GM12878 (cell line): ENCODE measurements at regions not wholly inside any gene's neighbourhood (a gene's known extent, or its start where the extent isn't known, plus 50 kb on each side); places are given as distances from the start of the nearest gene placed in this dataset.

Source experiments
- ATAC-seq: fragments of 200-7000 bp; cut with Tn5 transposase; 3 replicates; pipeline ENCODE4 v1.9.1; 2020; ENCODE audit warnings: mild to moderate bottlenecking, moderate library complexity
- BruUV-seq: library from RNA; stranded (reverse); fragments of 400-500 nt; replicated peaks from 2 replicates; lab custom pipeline; 2021; lab: Mats Ljungman, UMichigan
- CTCF ChIA-PET: fragments of 300-600 bp; sonication (Branson Sonifier 250); formaldehyde crosslinking; extraction: SDS; loops from one replicate; lab custom pipeline; 2021; ENCODE audit warnings: inconsistent platforms; lab: Yijun Ruan, JAX
- POLR2A ChIA-PET: fragments of 350-600 bp; formaldehyde crosslinking; extraction: SDS; loops from one replicate; lab custom pipeline; 2021; ENCODE audit warnings: inconsistent platforms; lab: Charles Lee
- RAD21 ChIA-PET: fragments of 300-600 bp; sonication (Branson Sonifier 250); formaldehyde crosslinking; loops from one replicate; lab custom pipeline; 2023; ENCODE audit warnings: antibody characterized with exemption; ENCODE audit not compliant: unreplicated experiment; lab: Charles Lee
- SMC1A ChIA-PET: fragments of 300-600 bp; sonication (Branson Sonifier 250); formaldehyde crosslinking; loops from one replicate; lab custom pipeline; 2023; ENCODE audit not compliant: unreplicated experiment, uncharacterized antibody; lab: Charles Lee
- DNase-seq: peaks from one replicate; pipeline ENCODE4 v3.0.0-alpha.2; 2011; ENCODE audit warnings: low read depth, low spot score
- FAIRE-seq: peaks from 3 replicates; lab custom pipeline; 2011; peaks lifted over from hg19 to GRCh38; lab: Jason Lieb, UNC
- H2AFZ ChIP-seq: 2 replicates; pipeline ENCODE4 v1.6.0; 2011; ENCODE audit warnings: low read depth, low read length, control low read depth; ENCODE audit not compliant: control insufficient read depth
- H3K27ac ChIP-seq: 2 replicates; pipeline ENCODE4 v1.5.1; 2011; ENCODE audit warnings: control low read depth; ENCODE audit not compliant: control insufficient read depth, insufficient read depth
- H3K27me3 ChIP-seq, 2 experiments: replicated peaks in 1 of 2; 2 replicates each; pipeline versions ENCODE4 v1.6.0 to v1.6.1; 2011; ENCODE audit warnings: low read length in 1 of 2; ENCODE audit not compliant: control insufficient read depth in 2 of 2, insufficient read depth in 2 of 2
- H3K36me3 ChIP-seq, 2 experiments: 2 replicates each; pipeline ENCODE4 v1.5.1; 2011; ENCODE audit warnings: low read length in 1 of 2; ENCODE audit not compliant: control insufficient read depth in 2 of 2, insufficient read depth in 2 of 2
- H3K4me1 ChIP-seq: 2 replicates; pipeline ENCODE4 v1.6.1; 2011; ENCODE audit warnings: mild to moderate bottlenecking, low read length, moderate library complexity, mixed read lengths; ENCODE audit not compliant: control insufficient read depth, insufficient read depth
- H3K4me2 ChIP-seq: 2 replicates; pipeline ENCODE4 v1.6.0; 2011; ENCODE audit warnings: control low read depth; ENCODE audit not compliant: control insufficient read depth, insufficient read depth
- H3K4me3 ChIP-seq: fragments of 200-600 bp; sonication (generic); 2 replicates; pipeline ENCODE4 v1.5.1; 2016
- H3K79me2 ChIP-seq: 2 replicates; pipeline ENCODE4 v1.6.0; 2011; ENCODE audit warnings: low read length; ENCODE audit not compliant: control insufficient read depth, insufficient read depth
- H3K9ac ChIP-seq: 2 replicates; pipeline ENCODE4 v1.8.0; 2011; ENCODE audit warnings: low read length, control low read depth, mixed read lengths; ENCODE audit not compliant: control insufficient read depth, insufficient read depth
- H3K9me3 ChIP-seq: replicated peaks from 3 replicates; pipeline ENCODE4 v1.5.1; 2011; ENCODE audit warnings: mild to moderate bottlenecking, low read length; ENCODE audit not compliant: control insufficient read depth, insufficient read depth
- H4K20me1 ChIP-seq: 2 replicates; pipeline ENCODE4 v1.6.0; 2011; ENCODE audit not compliant: control insufficient read depth, insufficient read depth
- ATF2 ChIP-seq: IDR thresholded peaks from 2 replicates; pipeline ENCODE4 v1.6.1; 2012; ENCODE audit warnings: low read length, inconsistent platforms
- BCL3 ChIP-seq: IDR thresholded peaks from 2 replicates; pipeline ENCODE4 v1.6.1; 2011; ENCODE audit warnings: borderline replicate concordance, low read depth, mild to moderate bottlenecking, moderate library complexity, low read length; ENCODE audit not compliant: insufficient read depth, poor library complexity, severe bottlenecking
- CUX1 ChIP-seq: IDR thresholded peaks from 2 replicates; pipeline ENCODE4 v1.6.1; 2012; ENCODE audit warnings: improper control_type of control experiment, low read depth, low read length; ENCODE audit not compliant: insufficient replicate concordance
- E4F1 ChIP-seq: fragments of 450-650 bp; IDR thresholded peaks from 2 replicates; pipeline ENCODE4 v1.6.1; 2018; ENCODE audit warnings: borderline replicate concordance, mild to moderate bottlenecking; ENCODE audit not compliant: partially characterized antibody
- EGR1 ChIP-seq, 2 experiments: IDR thresholded peaks; 1 replicate in 1 of 2; 2 replicates in 1 of 2; pipeline ENCODE4 v1.6.1; 2011 to 2012; ENCODE audit warnings: low read depth in 2 of 2, low read length in 2 of 2, borderline replicate concordance in 1 of 2, mild to moderate bottlenecking in 1 of 2, moderate library complexity in 1 of 2
- NR2F1 ChIP-seq: fragments of 450-650 bp; conservative IDR thresholded peaks from 2 replicates; pipeline ENCODE4 v1.6.1; 2017; ENCODE audit warnings: mild to moderate bottlenecking
- RUNX3 ChIP-seq: IDR thresholded peaks from 2 replicates; pipeline ENCODE4 v1.6.1; 2012; ENCODE audit warnings: low read length, inconsistent platforms
- SREBF2 ChIP-seq: IDR thresholded peaks from 2 replicates; pipeline ENCODE4 v1.6.1; 2012; ENCODE audit warnings: mild to moderate bottlenecking, low read length
- ZNF207 ChIP-seq: fragments of 450-650 bp; IDR thresholded peaks from 2 replicates; pipeline ENCODE4 v1.6.1; 2014; ENCODE audit warnings: antibody characterized with exemption, mild to moderate bottlenecking, borderline replicate concordance
- WGBS: methylation state at CpG from one replicate; pipeline ENCODE4 v1.1.6; 2016; ENCODE audit warnings: low lambda C conversion rate; ENCODE audit not compliant: insufficient replicate concordance, insufficient coverage; ENCODE audit errors: missing lambda C conversion rate; 5-methylcytosine and 5-hydroxymethylcytosine counted together
- in situ Hi-C: fragments of 300-500 bp; cut with MboI; formaldehyde crosslinking; loops from 9 replicates; pipeline ENCODE4 v1.14.3; 2018; ENCODE audit warnings: mixed read lengths
- intact Hi-C: fragments of 100-400 bp; cut with micrococcal nuclease; formaldehyde crosslinking; loops from one replicate; pipeline ENCODE4 v1.14.2; 2022; ENCODE audit not compliant: unreplicated experiment

- CTCF ChIA-PET, result no interaction called here
- no TSS peak for BruUV-seq
- Histone ChIP-seq H3K36me3 (no peaks in the 10 kb centered on the region), H4K20me1 (no peaks in the 10 kb centered on the region), H3K79me2 (no peaks in the 10 kb centered on the region), H3K9ac (no peak overlapping the region), H3K27me3 (no peaks in the 10 kb centered on the region), H3K4me3 (no peak overlapping the region), H3K4me2 (no peak overlapping the region)
- WGBS, result 43% methylated on average over 1 of the region's 1 CpG
- in situ Hi-C loops, result no loop called here
- no peak for FAIRE-seq
- POLR2A ChIA-PET, result no interaction called here
- no peak for TF ChIP-seq ATF2
- TF ChIP-seq SREBF2, result no peak
- TF ChIP-seq BCL3, result no peak
- TF ChIP-seq E4F1, result no peak
- TF ChIP-seq CUX1, result no peak
- no peak for TF ChIP-seq RUNX3
- TF ChIP-seq NR2F1, result no peak
- TF ChIP-seq ZNF207, result no peak
- no peak for TF ChIP-seq EGR1 (IDR thresholded peaks at IDR 0.05; ENCODE audit: borderline replicate concordance in 1 of 2, low read depth in 2 of 2, low read length in 2 of 2)
- TF ChIP-seq, all 136 proteins: peak for 0
- no peak overlapping the region for H3K27ac ChIP-seq
- no peaks in the 10 kb centered on the region for H3K4me1 ChIP-seq
- DNase-seq (no peak), ATAC-seq (no peak)
- intact Hi-C loops, result no loop called here
- H2AFZ ChIP-seq, result no peak overlapping the region
- ChIA-PET RAD21 (no interaction called here), SMC1A (interaction anchor here (1.5 kb wide), 1 partner anchor 13 kb away, joined by 4 read pairs; no protein-coding TSS in a partner anchor)
- no peaks in the 10 kb centered on the region for H3K9me3 ChIP-seq
Measured at GRCh38 chr9:24459953-24460352, 85.7 kb downstream of the IZUMO3 start.
